ENCODE measurements at regions not wholly inside any gene's neighbourhood (a gene's known extent, or its start where the extent isn't known, plus 50 kb on each side); places are given as distances from the start of the nearest gene placed in this dataset.
"Not testable (repeated sequence)": the region's sequence is repeated elsewhere in the genome, so short reads cannot be mapped to it uniquely, and the experiment has no call there.

DNA sequence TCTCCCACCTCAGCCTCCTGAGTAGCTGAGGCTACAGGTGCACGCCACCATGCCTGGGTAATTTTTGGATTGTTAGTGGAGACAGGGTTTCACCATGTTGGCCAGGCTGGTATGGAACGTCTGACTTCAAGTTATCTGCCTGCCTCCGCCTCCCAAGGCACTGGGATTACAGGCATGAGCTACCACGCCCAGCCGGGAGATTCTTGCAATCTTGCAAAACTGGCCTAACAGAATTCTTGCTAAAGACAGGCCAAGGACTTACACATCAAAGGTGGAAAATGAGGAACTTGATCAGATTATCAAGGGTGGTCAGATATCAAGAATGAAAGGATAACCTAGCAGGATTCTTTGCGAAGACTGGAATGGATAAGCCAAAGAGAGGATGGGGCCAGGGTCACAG lies 98.3 kb upstream of the TIAM1 start:
- Histone ChIP-seq H3K27me3 (ENCODE audit: control insufficient read depth, insufficient read depth, low read length) (no peaks in the 10 kb centered on the region), H3K4me3 (ENCODE audit: low read depth, low read length) (no peak overlapping the region), H3K9me3 (ENCODE audit: control insufficient read depth, insufficient read depth, low read depth, low read length) (peaks cover 13% of the 10 kb centered on the region), H3K36me3 (ENCODE audit: control insufficient read depth, insufficient read depth, low read length) (no peaks in the 10 kb centered on the region), H3K9ac (ENCODE audit: low read length) (no peak overlapping the region), H3K27ac (ENCODE audit: low read depth, low read length) (no peak overlapping the region), H3K4me1 (ENCODE audit: control insufficient read depth, insufficient read depth, low read length) (no peaks in the 10 kb centered on the region)

GRCh38 chr21:31429506-31429905 lies 85.4 kb upstream of the TIAM1 start:
- no peak overlapping the region for H3K9ac ChIP-seq (ENCODE audit: low read length)
- no peaks in the 10 kb centered on the region for H3K36me3 ChIP-seq (ENCODE audit: control insufficient read depth, insufficient read depth, low read length)
- H3K27me3 ChIP-seq (ENCODE audit: control insufficient read depth, insufficient read depth, low read length) = no peaks in the 10 kb centered on the region
- no peaks in the 10 kb centered on the region for H3K9me3 ChIP-seq (ENCODE audit: control insufficient read depth, insufficient read depth, low read depth, low read length)
- H3K4me1 ChIP-seq (ENCODE audit: control insufficient read depth, insufficient read depth, low read length) = peaks cover 5% of the 10 kb centered on the region; the same call in 1 of the 2 replicates
- H3K27ac ChIP-seq (ENCODE audit: low read depth, low read length) = no peak overlapping the region
- H3K4me3 ChIP-seq (ENCODE audit: low read depth, low read length) = no peak overlapping the region

- H3K27me3 ChIP-seq (ENCODE audit: control insufficient read depth, insufficient read depth, low read length) = no peaks in the 10 kb centered on the region
- H3K4me3 ChIP-seq (ENCODE audit: low read depth, low read length) = no peak overlapping the region
- H3K9me3 ChIP-seq (ENCODE audit: control insufficient read depth, insufficient read depth, low read depth, low read length) = no peaks in the 10 kb centered on the region
- peaks cover 5% of the 10 kb centered on the region; the same call in 1 of the 2 replicates for H3K4me1 ChIP-seq (ENCODE audit: control insufficient read depth, insufficient read depth, low read length)
- no peak overlapping the region for H3K27ac ChIP-seq (ENCODE audit: low read depth, low read length)
- H3K36me3 ChIP-seq (ENCODE audit: control insufficient read depth, insufficient read depth, low read length) = no peaks in the 10 kb centered on the region
- H3K9ac ChIP-seq (ENCODE audit: low read length) = no peak overlapping the region
These were observed 82.3 kb upstream of the TIAM1 start for GRCh38 chr21:31426235-31426797.

DNA sequence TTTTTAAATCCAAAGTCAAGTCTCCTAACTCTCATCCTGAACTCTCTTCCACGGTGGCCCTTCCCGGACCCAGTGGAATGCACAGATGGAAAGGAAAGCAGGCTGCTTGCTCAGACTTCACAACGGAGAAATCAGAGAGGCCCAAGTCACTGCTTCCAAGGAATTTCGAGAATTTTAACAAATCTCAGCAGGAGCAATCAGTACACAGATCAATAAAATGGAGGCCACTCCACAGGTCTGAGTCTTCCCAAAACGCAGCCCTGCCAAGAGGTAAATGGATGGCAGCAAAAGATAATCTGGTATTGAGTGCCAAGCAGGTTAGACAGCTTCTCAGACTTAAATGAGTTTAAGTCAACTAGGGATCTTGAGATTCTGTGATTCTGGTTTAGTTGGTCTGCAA lies 81.1 kb upstream of the TIAM1 start:
- Histone ChIP-seq H3K27me3 (ENCODE audit: control insufficient read depth, insufficient read depth, low read length) (no peaks in the 10 kb centered on the region), H3K4me3 (ENCODE audit: low read depth, low read length) (no peak overlapping the region), H3K9ac (ENCODE audit: low read length) (no peak overlapping the region), H3K27ac (ENCODE audit: low read depth, low read length) (no peak overlapping the region), H3K36me3 (ENCODE audit: control insufficient read depth, insufficient read depth, low read length) (no peaks in the 10 kb centered on the region), H3K4me1 (ENCODE audit: control insufficient read depth, insufficient read depth, low read length) (peaks cover 5% of the 10 kb centered on the region; the same call in 1 of the 2 replicates), H3K9me3 (ENCODE audit: control insufficient read depth, insufficient read depth, low read depth, low read length) (no peaks in the 10 kb centered on the region)

DNA sequence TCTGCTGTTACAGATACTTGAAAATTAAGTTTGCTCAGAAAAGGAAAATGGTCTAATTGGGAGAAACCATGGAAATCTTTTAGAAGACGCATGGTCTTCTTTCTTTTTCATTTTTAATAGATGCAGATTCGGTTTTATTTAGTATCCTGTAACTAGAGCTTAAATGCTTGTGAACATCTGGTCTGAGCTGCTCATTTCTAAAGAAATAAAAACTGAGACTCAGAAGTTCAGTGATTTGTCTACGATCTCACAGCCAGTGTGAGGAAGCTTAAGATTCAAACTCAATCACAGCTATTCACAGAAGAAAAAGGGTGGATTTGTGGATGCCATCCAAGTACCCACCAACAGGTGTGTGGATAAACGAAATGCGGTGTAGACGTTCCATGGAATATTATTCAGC lies 80.0 kb upstream of the TIAM1 start:
- Histone ChIP-seq H3K27ac (ENCODE audit: low read depth, low read length) (no peak overlapping the region), H3K9ac (ENCODE audit: low read length) (no peak overlapping the region), H3K4me1 (ENCODE audit: control insufficient read depth, insufficient read depth, low read length) (peaks cover 5% of the 10 kb centered on the region; the same call in 1 of the 2 replicates), H3K9me3 (ENCODE audit: control insufficient read depth, insufficient read depth, low read depth, low read length) (no peaks in the 10 kb centered on the region), H3K4me3 (ENCODE audit: low read depth, low read length) (no peak overlapping the region), H3K27me3 (ENCODE audit: control insufficient read depth, insufficient read depth, low read length) (no peaks in the 10 kb centered on the region), H3K36me3 (ENCODE audit: control insufficient read depth, insufficient read depth, low read length) (no peaks in the 10 kb centered on the region)

- Histone ChIP-seq H3K4me1 (ENCODE audit: control insufficient read depth, insufficient read depth, low read length) (peaks cover 14% of the 10 kb centered on the region), H3K9ac (ENCODE audit: low read length) (no peak overlapping the region), H3K9me3 (ENCODE audit: control insufficient read depth, insufficient read depth, low read depth, low read length) (no peaks in the 10 kb centered on the region), H3K36me3 (ENCODE audit: control insufficient read depth, insufficient read depth, low read length) (no peaks in the 10 kb centered on the region), H3K27me3 (ENCODE audit: control insufficient read depth, insufficient read depth, low read length) (no peaks in the 10 kb centered on the region), H3K4me3 (ENCODE audit: low read depth, low read length) (no peak overlapping the region), H3K27ac (ENCODE audit: low read depth, low read length) (no peak overlapping the region)
These were observed 76.9 kb upstream of the TIAM1 start for GRCh38 chr21:31420988-31421387.

GRCh38 chr21:31420354-31420753 lies 76.3 kb upstream of the TIAM1 start:
- Histone ChIP-seq H3K27ac (ENCODE audit: low read depth, low read length) (no peak overlapping the region), H3K27me3 (ENCODE audit: control insufficient read depth, insufficient read depth, low read length) (no peaks in the 10 kb centered on the region)

GRCh38 chr21:31418377-31419001 lies 74.4 kb upstream of the TIAM1 start:
- H3K4me3 ChIP-seq (ENCODE audit: low read depth, low read length) = no peak overlapping the region
- no peaks in the 10 kb centered on the region for H3K9me3 ChIP-seq (ENCODE audit: control insufficient read depth, insufficient read depth, low read depth, low read length)
- H3K9ac ChIP-seq (ENCODE audit: low read length) = no peak overlapping the region
- H3K27ac ChIP-seq (ENCODE audit: low read depth, low read length) = no peak overlapping the region; the same call in 1 of the 2 replicates
- peaks cover 9% of the 10 kb centered on the region for H3K4me1 ChIP-seq (ENCODE audit: control insufficient read depth, insufficient read depth, low read length)
- no peaks in the 10 kb centered on the region for H3K27me3 ChIP-seq (ENCODE audit: control insufficient read depth, insufficient read depth, low read length)
- no peaks in the 10 kb centered on the region for H3K36me3 ChIP-seq (ENCODE audit: control insufficient read depth, insufficient read depth, low read length)

More at GRCh38 chr21:31420354-31420753, 76.3 kb upstream of the TIAM1 start:
- Histone ChIP-seq H3K9me3 (ENCODE audit: control insufficient read depth, insufficient read depth, low read depth, low read length) (no peaks in the 10 kb centered on the region), H3K4me3 (ENCODE audit: low read depth, low read length) (no peak overlapping the region), H3K4me1 (ENCODE audit: control insufficient read depth, insufficient read depth, low read length) (peaks cover 14% of the 10 kb centered on the region), H3K36me3 (ENCODE audit: control insufficient read depth, insufficient read depth, low read length) (no peaks in the 10 kb centered on the region), H3K9ac (ENCODE audit: low read length) (no peak overlapping the region)

- H3K9me3 ChIP-seq (ENCODE audit: control insufficient read depth, insufficient read depth, low read depth, low read length); H3K4me3 ChIP-seq (ENCODE audit: low read depth, low read length); H3K27me3 ChIP-seq (ENCODE audit: control insufficient read depth, insufficient read depth, low read length); H3K27ac ChIP-seq (ENCODE audit: low read depth, low read length); H3K9ac ChIP-seq (ENCODE audit: low read length); H3K36me3 ChIP-seq (ENCODE audit: control insufficient read depth, insufficient read depth, low read length); H3K4me1 ChIP-seq (ENCODE audit: control insufficient read depth, insufficient read depth, low read length): not testable (repeated sequence)
These were observed 73.2 kb upstream of the TIAM1 start for GRCh38 chr21:31417214-31417613.

GRCh38 chr21:31416465-31416864 lies 72.4 kb upstream of the TIAM1 start:
- H3K4me3 ChIP-seq (ENCODE audit: low read depth, low read length) = no peak overlapping the region
- H3K4me1 ChIP-seq (ENCODE audit: control insufficient read depth, insufficient read depth, low read length) = peaks cover 9% of the 10 kb centered on the region
- no peaks in the 10 kb centered on the region for H3K27me3 ChIP-seq (ENCODE audit: control insufficient read depth, insufficient read depth, low read length)
- H3K9me3 ChIP-seq (ENCODE audit: control insufficient read depth, insufficient read depth, low read depth, low read length) = no peaks in the 10 kb centered on the region
- no peaks in the 10 kb centered on the region for H3K36me3 ChIP-seq (ENCODE audit: control insufficient read depth, insufficient read depth, low read length)
- no peak overlapping the region for H3K27ac ChIP-seq (ENCODE audit: low read depth, low read length)
- no peak overlapping the region for H3K9ac ChIP-seq (ENCODE audit: low read length)

- H3K4me3 ChIP-seq (ENCODE audit: low read depth, low read length) = no peak overlapping the region
- H3K9ac ChIP-seq (ENCODE audit: low read length) = no peak overlapping the region
- no peaks in the 10 kb centered on the region for H3K27me3 ChIP-seq (ENCODE audit: control insufficient read depth, insufficient read depth, low read length)
- H3K4me1 ChIP-seq (ENCODE audit: control insufficient read depth, insufficient read depth, low read length) = peaks cover 9% of the 10 kb centered on the region
- no peak overlapping the region for H3K27ac ChIP-seq (ENCODE audit: low read depth, low read length)
- no peaks in the 10 kb centered on the region for H3K36me3 ChIP-seq (ENCODE audit: control insufficient read depth, insufficient read depth, low read length)
- no peaks in the 10 kb centered on the region for H3K9me3 ChIP-seq (ENCODE audit: control insufficient read depth, insufficient read depth, low read depth, low read length)
These were observed 70.4 kb upstream of the TIAM1 start for GRCh38 chr21:31414263-31415000.
